ENCODE measurements at regions not wholly inside any gene's neighbourhood (a gene's known extent, or its start where the extent isn't known, plus 50 kb on each side); places are given as distances from the start of the nearest gene placed in this dataset.

GRCh38 chr3:78494851-78495250 lies 1272.9 kb downstream of the ROBO1 start:
- no peaks in the 10 kb centered on the region for H3K36me3 ChIP-seq (ENCODE audit: low read depth)
- no peaks in the 10 kb centered on the region for H3K79me2 ChIP-seq (ENCODE audit: insufficient read depth)
- WGBS, 2 experiments (ENCODE audit: low coverage in 1 of 2, low lambda C conversion rate in 2 of 2, missing lambda C conversion rate in 2 of 2) = 7 to 8% methylated on average over 3 of the region's 3 CpGs
- no peak overlapping the region for H3K9ac ChIP-seq
- H3K4me2 ChIP-seq (ENCODE audit: unreplicated experiment) = no peak overlapping the region
- H4K20me1 ChIP-seq (ENCODE audit: insufficient read depth) = no peaks in the 10 kb centered on the region
- H3K4me3 ChIP-seq = no peak overlapping the region
- no peak for DNase-seq
- in situ Hi-C loops (cut with MboI) = no loop called here
- no peak for TF ChIP-seq EZH2 (IDR thresholded peaks at IDR 0.05; ENCODE audit: insufficient read depth, poor library complexity, severe bottlenecking)
- no peak for TF ChIP-seq EZH2phosphoT487 (IDR thresholded peaks at IDR 0.05; ENCODE audit: insufficient read depth, low read depth)
- H3K27me3 ChIP-seq (replicated peaks; ENCODE audit: insufficient read depth) = no peaks in the 10 kb centered on the region
- H2AFZ ChIP-seq = no peak overlapping the region
- H3K9me2 ChIP-seq (ENCODE audit: insufficient read depth) = no peaks in the 10 kb centered on the region
- no peaks in the 10 kb centered on the region for H3F3A ChIP-seq (ENCODE audit: insufficient read depth)
- H3K9me3 ChIP-seq (ENCODE audit: low read depth) = no peaks in the 10 kb centered on the region
- H3K4me1 ChIP-seq (ENCODE audit: insufficient read depth) = no peaks in the 10 kb centered on the region
- no peak overlapping the region for H3K27ac ChIP-seq

- Histone ChIP-seq H2AFZ (no peak overlapping the region), H3K79me2 (ENCODE audit: insufficient read depth) (no peaks in the 10 kb centered on the region), H3K9ac (no peak overlapping the region), H3K9me2 (ENCODE audit: insufficient read depth) (no peaks in the 10 kb centered on the region), H3K4me3 (no peak overlapping the region), H3F3A (ENCODE audit: insufficient read depth) (no peaks in the 10 kb centered on the region), H3K27ac (no peak overlapping the region), H3K4me1 (ENCODE audit: insufficient read depth) (no peaks in the 10 kb centered on the region), H3K4me2 (ENCODE audit: unreplicated experiment) (no peak overlapping the region), H3K9me3 (ENCODE audit: low read depth) (no peaks in the 10 kb centered on the region), H3K36me3 (ENCODE audit: low read depth) (no peaks in the 10 kb centered on the region), H3K27me3 (replicated peaks; ENCODE audit: insufficient read depth) (no peaks in the 10 kb centered on the region), H4K20me1 (ENCODE audit: insufficient read depth) (no peaks in the 10 kb centered on the region)
- TF ChIP-seq EZH2 (IDR thresholded peaks at IDR 0.05; ENCODE audit: insufficient read depth, poor library complexity, severe bottlenecking) (no peak), EZH2phosphoT487 (IDR thresholded peaks at IDR 0.05; ENCODE audit: insufficient read depth, low read depth) (no peak)
- 0% methylated on average over 1 of the region's 1 CpG for WGBS, 2 experiments (ENCODE audit: low coverage in 1 of 2, low lambda C conversion rate in 2 of 2, missing lambda C conversion rate in 2 of 2)
- DNase-seq = no peak
- in situ Hi-C loops (cut with MboI) = no loop called here
Observed at GRCh38 chr3:78495301-78495700, 1272.5 kb downstream of the ROBO1 start.

GRCh38 chr3:78496501-78496900 lies 1271.3 kb downstream of the ROBO1 start:
- H3K9me3 ChIP-seq (ENCODE audit: low read depth) = no peaks in the 10 kb centered on the region
- no peaks in the 10 kb centered on the region for H3K4me1 ChIP-seq (ENCODE audit: insufficient read depth)
- no peaks in the 10 kb centered on the region for H4K20me1 ChIP-seq (ENCODE audit: insufficient read depth)
- H3K9ac ChIP-seq = no peak overlapping the region
- H3K36me3 ChIP-seq (ENCODE audit: low read depth) = no peaks in the 10 kb centered on the region
- in situ Hi-C loops (cut with MboI) = no loop called here
- no peak overlapping the region for H3K4me3 ChIP-seq
- no peak for DNase-seq
- no peaks in the 10 kb centered on the region for H3K79me2 ChIP-seq (ENCODE audit: insufficient read depth)
- H3K27ac ChIP-seq = no peak overlapping the region
- no peak overlapping the region for H2AFZ ChIP-seq
- no peaks in the 10 kb centered on the region for H3K27me3 ChIP-seq (replicated peaks; ENCODE audit: insufficient read depth)
- TF ChIP-seq EZH2 (IDR thresholded peaks at IDR 0.05; ENCODE audit: insufficient read depth, poor library complexity, severe bottlenecking) = no peak
- TF ChIP-seq EZH2phosphoT487 (IDR thresholded peaks at IDR 0.05; ENCODE audit: insufficient read depth, low read depth) = no peak
- 39 to 50% methylated on average over 5 of the region's 5 CpGs for WGBS, 2 experiments (ENCODE audit: low coverage in 1 of 2, low lambda C conversion rate in 2 of 2, missing lambda C conversion rate in 2 of 2)
- H3F3A ChIP-seq (ENCODE audit: insufficient read depth) = no peaks in the 10 kb centered on the region
- no peak overlapping the region for H3K4me2 ChIP-seq (ENCODE audit: unreplicated experiment)
- H3K9me2 ChIP-seq (ENCODE audit: insufficient read depth) = no peaks in the 10 kb centered on the region

GRCh38 chr3:78497021-78497420 lies 1270.8 kb downstream of the ROBO1 start:
- no peaks in the 10 kb centered on the region for H4K20me1 ChIP-seq (ENCODE audit: insufficient read depth)
- H3K9me2 ChIP-seq (ENCODE audit: insufficient read depth) = no peaks in the 10 kb centered on the region
- in situ Hi-C loops (cut with MboI) = no loop called here
- no peak overlapping the region for H3K9ac ChIP-seq
- no peak overlapping the region for H2AFZ ChIP-seq
- no peak overlapping the region for H3K4me3 ChIP-seq
- DNase-seq = no peak
- no peaks in the 10 kb centered on the region for H3K4me1 ChIP-seq (ENCODE audit: insufficient read depth)
- H3K36me3 ChIP-seq (ENCODE audit: low read depth) = no peaks in the 10 kb centered on the region
- H3F3A ChIP-seq (ENCODE audit: insufficient read depth) = no peaks in the 10 kb centered on the region
- H3K27me3 ChIP-seq (replicated peaks; ENCODE audit: insufficient read depth) = no peaks in the 10 kb centered on the region
- no peaks in the 10 kb centered on the region for H3K9me3 ChIP-seq (ENCODE audit: low read depth)
- H3K4me2 ChIP-seq (ENCODE audit: unreplicated experiment) = no peak overlapping the region
- 3 to 8% methylated on average over 4 of the region's 4 CpGs for WGBS, 2 experiments (ENCODE audit: low coverage in 1 of 2, low lambda C conversion rate in 2 of 2, missing lambda C conversion rate in 2 of 2)
- H3K79me2 ChIP-seq (ENCODE audit: insufficient read depth) = no peaks in the 10 kb centered on the region
- H3K27ac ChIP-seq = no peak overlapping the region
- TF ChIP-seq EZH2 (IDR thresholded peaks at IDR 0.05; ENCODE audit: insufficient read depth, poor library complexity, severe bottlenecking) = no peak
- no peak for TF ChIP-seq EZH2phosphoT487 (IDR thresholded peaks at IDR 0.05; ENCODE audit: insufficient read depth, low read depth)

- H3K4me3 ChIP-seq = no peak overlapping the region
- no peaks in the 10 kb centered on the region for H3F3A ChIP-seq (ENCODE audit: insufficient read depth)
- H3K9me2 ChIP-seq (ENCODE audit: insufficient read depth) = no peaks in the 10 kb centered on the region
- H3K4me1 ChIP-seq (ENCODE audit: insufficient read depth) = no peaks in the 10 kb centered on the region
- TF ChIP-seq EZH2phosphoT487 (IDR thresholded peaks at IDR 0.05; ENCODE audit: insufficient read depth, low read depth) (no peak), EZH2 (IDR thresholded peaks at IDR 0.05; ENCODE audit: insufficient read depth, poor library complexity, severe bottlenecking) (no peak)
- no peaks in the 10 kb centered on the region for H3K9me3 ChIP-seq (ENCODE audit: low read depth)
- H4K20me1 ChIP-seq (ENCODE audit: insufficient read depth) = no peaks in the 10 kb centered on the region
- H3K79me2 ChIP-seq (ENCODE audit: insufficient read depth) = no peaks in the 10 kb centered on the region
- H3K9ac ChIP-seq = no peak overlapping the region
- H3K27me3 ChIP-seq (replicated peaks; ENCODE audit: insufficient read depth) = no peaks in the 10 kb centered on the region
- in situ Hi-C loops (cut with MboI) = no loop called here
- no peaks in the 10 kb centered on the region for H3K36me3 ChIP-seq (ENCODE audit: low read depth)
- peak; percentile 5 for DNase-seq
- WGBS, 2 experiments (ENCODE audit: low coverage in 1 of 2, low lambda C conversion rate in 2 of 2, missing lambda C conversion rate in 2 of 2) = 34 to 39% methylated on average over 2 of the region's 2 CpGs
- H3K27ac ChIP-seq = no peak overlapping the region
- no peak overlapping the region for H3K4me2 ChIP-seq (ENCODE audit: unreplicated experiment)
- H2AFZ ChIP-seq = no peak overlapping the region
Observed at GRCh38 chr3:78497767-78498166, 1270.0 kb downstream of the ROBO1 start.

Measured in GM23248 (cell line).